Loucy (cell line): ENCODE measurements at regions not wholly inside any gene's neighbourhood (a gene's known extent, or its start where the extent isn't known, plus 50 kb on each side); places are given as distances from the start of the nearest gene placed in this dataset.

ENCODE experiments used
- H2AFZ ChIP-seq: fragments of 200-600 bp; sonication (generic); 2 replicates; pipeline ENCODE4 v1.6.0; 2016; ENCODE audit warnings: antibody characterized with exemption, mild to moderate bottlenecking, low read length, moderate library complexity
- H3F3A ChIP-seq: fragments of 200-600 bp; 2 replicates; pipeline ENCODE4 v1.6.0; 2016; ENCODE audit warnings: antibody characterized with exemption, low read depth, mild to moderate bottlenecking
- H3K27me3 ChIP-seq: fragments of 200-600 bp; sonication (generic); 2 replicates; pipeline ENCODE4 v1.6.1; 2014; ENCODE audit warnings: low read length, mild to moderate bottlenecking; ENCODE audit not compliant: insufficient read depth, poor library complexity, severe bottlenecking
- H3K36me3 ChIP-seq: fragments of 200-600 bp; sonication (generic); 2 replicates; pipeline ENCODE4 v1.6.1; 2016; ENCODE audit warnings: low read length; ENCODE audit not compliant: insufficient read depth
- H3K4me1 ChIP-seq: fragments of 200-600 bp; sonication (generic); 2 replicates; pipeline ENCODE4 v1.5.1; 2014; ENCODE audit warnings: low read length, mild to moderate bottlenecking; ENCODE audit not compliant: insufficient read depth, poor library complexity, severe bottlenecking
- H3K4me2 ChIP-seq: fragments of 200-600 bp; sonication (generic); 2 replicates; pipeline ENCODE4 v1.6.0; 2014; ENCODE audit warnings: antibody characterized with exemption, low read length, low read depth, mild to moderate bottlenecking; ENCODE audit not compliant: poor library complexity, severe bottlenecking
- H3K4me3 ChIP-seq: fragments of 200-600 bp; sonication (generic); 2 replicates; pipeline ENCODE4 v1.5.1; 2014; ENCODE audit warnings: low read length, mild to moderate bottlenecking, mixed read lengths; ENCODE audit not compliant: poor library complexity, severe bottlenecking
- H3K79me2 ChIP-seq: fragments of 200-600 bp; sonication (generic); 2 replicates; pipeline ENCODE4 v1.6.1; 2014; ENCODE audit warnings: low read length; ENCODE audit not compliant: insufficient read depth
- H3K9ac ChIP-seq: fragments of 200-600 bp; sonication (generic); 2 replicates; pipeline ENCODE4 v1.6.0; 2014; ENCODE audit warnings: mild to moderate bottlenecking, low read depth, low read length, moderate library complexity; ENCODE audit not compliant: poor library complexity, severe bottlenecking
- H3K9me2 ChIP-seq: fragments of 200-600 bp; sonication (generic); replicated peaks from 2 replicates; pipeline ENCODE4 v1.6.1; 2016; ENCODE audit warnings: low read depth, low read length, mixed read lengths
- H3K9me3 ChIP-seq: fragments of 200-600 bp; sonication (generic); 2 replicates; pipeline ENCODE4 v1.6.1; 2014; ENCODE audit warnings: mild to moderate bottlenecking, antibody characterized with exemption, low read length, low read depth; ENCODE audit not compliant: insufficient read depth
- H4K20me1 ChIP-seq: fragments of 200-600 bp; sonication (generic); 2 replicates; pipeline ENCODE4 v1.6.0; 2014; ENCODE audit warnings: antibody characterized with exemption, low read length, mild to moderate bottlenecking; ENCODE audit not compliant: insufficient read depth, poor library complexity, severe bottlenecking
- CTCF ChIP-seq: fragments of 200-600 bp; sonication (generic); conservative IDR thresholded peaks from 2 replicates; pipeline ENCODE4 v1.5.1; 2014; ENCODE audit warnings: mild to moderate bottlenecking, antibody characterized with exemption, low read length
- EZH2phosphoT487 ChIP-seq: fragments of 200-600 bp; IDR thresholded peaks from 2 replicates; pipeline ENCODE4 v1.6.1; 2018; ENCODE audit warnings: antibody characterized with exemption, mild to moderate bottlenecking, moderate library complexity, borderline replicate concordance

DNA sequence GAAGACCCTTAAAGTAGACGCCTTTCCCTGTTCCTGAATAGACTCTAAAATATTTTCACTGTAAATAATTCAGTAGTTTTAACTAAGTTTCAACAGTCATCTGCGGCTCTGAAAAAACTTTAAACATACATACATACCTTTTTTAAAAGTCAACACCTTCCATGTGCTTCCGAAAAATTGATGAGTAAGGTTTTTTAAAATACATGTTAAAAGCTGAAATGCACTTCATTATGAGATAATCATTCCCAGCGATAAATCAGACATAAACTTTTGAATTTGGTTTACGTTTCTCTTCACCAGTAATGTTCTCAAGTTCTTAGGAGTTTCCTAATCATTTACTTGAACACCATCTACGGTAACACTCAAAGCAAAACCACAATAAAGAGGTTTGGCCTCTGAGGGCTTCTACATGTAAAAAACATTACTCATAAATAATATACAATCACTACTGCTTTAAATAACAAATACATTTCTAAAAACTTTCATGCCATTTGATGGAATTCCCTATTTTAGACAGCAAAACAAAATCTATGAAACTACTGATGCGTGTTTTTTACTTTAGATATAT is 403.5 kb downstream of the SHQ1 start:
- H3K27me3 ChIP-seq, result no peaks in the 10 kb centered on the region
- no peaks in the 10 kb centered on the region for H3K9me2 ChIP-seq
- no peak overlapping the region for H2AFZ ChIP-seq
- H3F3A ChIP-seq, result no peaks in the 10 kb centered on the region
- peak overlapping the region; percentile 99 for H3K4me3 ChIP-seq
- TF ChIP-seq CTCF (no peak), EZH2phosphoT487 (no peak)
- peaks cover 67% of the 10 kb centered on the region for H3K4me1 ChIP-seq
- peaks cover 70% of the 10 kb centered on the region for H4K20me1 ChIP-seq
- peak overlapping the region; percentile 90 for H3K9ac ChIP-seq
- H3K36me3 ChIP-seq, result no peaks in the 10 kb centered on the region
- H3K9me3 ChIP-seq, result no peaks in the 10 kb centered on the region
- H3K79me2 ChIP-seq, result peaks cover 71% of the 10 kb centered on the region
- H3K4me2 ChIP-seq, result peak overlapping the region; percentile 90

- Histone ChIP-seq H3K4me2 (peak overlapping the region; percentile 90), H3K9me2 (no peaks in the 10 kb centered on the region), H3K36me3 (peaks cover 16% of the 10 kb centered on the region), H3K9me3 (no peaks in the 10 kb centered on the region), H3K4me3 (peak overlapping the region; percentile 99), H3K4me1 (peaks cover 86% of the 10 kb centered on the region), H3K9ac (peak overlapping the region; percentile 90), H3K79me2 (peaks cover 90% of the 10 kb centered on the region), H2AFZ (no peak overlapping the region), H3K27me3 (no peaks in the 10 kb centered on the region), H4K20me1 (peaks cover 89% of the 10 kb centered on the region), H3F3A (no peaks in the 10 kb centered on the region)
- TF ChIP-seq CTCF (no peak), EZH2phosphoT487 (no peak)
These were observed 405.5 kb downstream of the SHQ1 start for GRCh38 chr3:72442759-72443158.

DNA sequence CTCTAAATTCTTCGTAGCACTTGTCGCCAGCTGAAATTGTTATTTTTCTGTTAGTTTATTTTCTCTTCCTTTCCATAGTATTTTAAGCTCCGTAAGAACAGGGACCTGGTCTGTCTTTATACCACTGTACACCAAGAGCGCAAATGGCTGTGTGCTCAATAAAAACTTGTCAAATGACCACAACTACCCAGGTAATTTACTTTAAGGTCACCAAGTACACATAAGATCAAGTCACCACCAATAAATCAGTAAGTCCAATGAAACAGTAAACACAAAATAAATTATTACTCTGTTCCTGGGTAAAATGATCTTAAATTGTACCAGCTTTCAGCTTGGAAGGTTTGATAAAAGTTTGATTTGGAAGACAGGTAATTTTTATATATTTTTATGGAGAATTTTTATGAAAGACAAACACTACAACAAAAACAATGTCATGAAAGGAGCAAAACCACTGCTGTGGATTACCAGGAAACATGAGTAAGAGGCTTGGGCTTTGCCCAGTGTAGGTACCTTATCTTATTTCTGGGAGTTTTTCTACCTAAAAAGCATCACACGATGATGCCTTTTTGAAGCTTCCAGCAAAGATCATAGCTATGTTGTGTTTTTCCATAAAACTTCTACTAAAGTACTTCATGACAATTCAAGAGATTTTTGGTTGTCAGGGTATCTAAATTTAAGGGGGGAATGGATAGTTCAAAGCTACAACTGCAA is 406.8 kb downstream of the SHQ1 start:
- peaks cover 19% of the 10 kb centered on the region for H3K36me3 ChIP-seq
- no peak overlapping the region for H2AFZ ChIP-seq
- peak overlapping the region; percentile 90 for H3K4me2 ChIP-seq
- peak overlapping the region; percentile 90 for H3K9ac ChIP-seq
- H3K9me3 ChIP-seq, result no peaks in the 10 kb centered on the region
- no peaks in the 10 kb centered on the region for H3F3A ChIP-seq
- H3K4me3 ChIP-seq, result peak overlapping the region; percentile 99
- H3K4me1 ChIP-seq, result peaks cover 90% of the 10 kb centered on the region
- H3K27me3 ChIP-seq, result no peaks in the 10 kb centered on the region
- peaks cover 100% of the 10 kb centered on the region for H4K20me1 ChIP-seq
- peaks cover 100% of the 10 kb centered on the region for H3K79me2 ChIP-seq
- no peaks in the 10 kb centered on the region for H3K9me2 ChIP-seq
- TF ChIP-seq EZH2phosphoT487 (no peak), CTCF (no peak)
